Suprapubic skin (tissue), 4 donors: ENCODE measurements at regions not wholly inside any gene's neighbourhood (a gene's known extent, or its start where the extent isn't known, plus 50 kb on each side); places are given as distances from the start of the nearest gene placed in this dataset.

Source experiments
- CTCF ChIP-seq, 2 donors: fragments of 200-600 bp in 1 of 2; fragments of 450-650 bp in 1 of 2; sonication (generic) in 1 of 2; IDR thresholded peaks; one replicate each; pipeline ENCODE4 v1.5.1; 2016 to 2019; ENCODE audit warnings: antibody characterized with exemption in 2 of 2, mild to moderate bottlenecking in 1 of 2, moderate library complexity in 1 of 2
- EP300 ChIP-seq: sonication (generic); formaldehyde crosslinking; IDR thresholded peaks from one replicate; pipeline ENCODE4 v1.6.1; 2017; ENCODE audit warnings: antibody characterized with exemption
- POLR2A ChIP-seq, 2 donors: fragments of 450-650 bp; IDR thresholded peaks; one replicate each; pipeline ENCODE4 v1.6.1; 2017; ENCODE audit warnings: antibody characterized with exemption in 2 of 2, mild to moderate bottlenecking in 2 of 2, moderate library complexity in 2 of 2
- POLR2AphosphoS5 ChIP-seq, 3 donors: sonication (generic); formaldehyde crosslinking; IDR thresholded peaks; one replicate each; pipeline ENCODE4 v1.6.1; 2017; ENCODE audit warnings: antibody characterized with exemption in 3 of 3

- no peak for TF ChIP-seq CTCF (IDR thresholded peaks at IDR 0.05)
- TF ChIP-seq POLR2AphosphoS5 (IDR thresholded peaks at IDR 0.05): no peak
- TF ChIP-seq POLR2A (IDR thresholded peaks at IDR 0.05): no peak
- no peak for TF ChIP-seq EP300
Observed at GRCh38 chr2:111712940-111713515, 171.0 kb downstream of the ANAPC1 start.
